NOMO-1 treated with DMSO at 0.1 percent for 48 hours (cell line): ENCODE measurements at regions not wholly inside any gene's neighbourhood (a gene's known extent, or its start where the extent isn't known, plus 50 kb on each side); places are given as distances from the start of the nearest gene placed in this dataset.

ENCODE experiments used
- DNase-seq: peaks from one replicate; lab custom pipeline; 2025; ENCODE audit not compliant: unreplicated experiment; lab: John Stamatoyannopoulos, UW

DNA sequence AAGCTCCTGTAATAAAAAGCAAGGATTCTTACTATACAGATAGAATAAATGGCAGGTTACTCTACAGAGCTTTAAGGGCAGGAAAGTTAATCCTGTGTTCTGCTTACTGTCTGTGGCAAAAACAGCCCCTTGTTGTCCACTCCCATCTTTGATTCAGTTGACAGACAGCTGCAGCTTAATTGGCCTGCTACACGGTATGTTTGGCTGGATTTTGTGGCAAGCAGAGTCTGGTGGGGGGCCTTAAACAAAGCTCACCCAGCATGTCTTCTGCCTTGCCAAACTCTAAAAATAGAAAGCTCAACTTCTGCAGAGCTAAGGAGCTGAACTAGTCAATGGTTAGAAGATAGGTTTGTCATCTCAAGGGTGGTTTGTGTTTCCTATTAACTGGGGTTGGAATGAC, 407.2 kb downstream of the HLX start:
- DNase-seq = no peak

GRCh38 chr1:221289103-221289502, 409.9 kb downstream of the HLX start:
- no peak for DNase-seq

- no peak for DNase-seq
Measured at GRCh38 chr1:221290669-221291068, 411.4 kb downstream of the HLX start.

DNA sequence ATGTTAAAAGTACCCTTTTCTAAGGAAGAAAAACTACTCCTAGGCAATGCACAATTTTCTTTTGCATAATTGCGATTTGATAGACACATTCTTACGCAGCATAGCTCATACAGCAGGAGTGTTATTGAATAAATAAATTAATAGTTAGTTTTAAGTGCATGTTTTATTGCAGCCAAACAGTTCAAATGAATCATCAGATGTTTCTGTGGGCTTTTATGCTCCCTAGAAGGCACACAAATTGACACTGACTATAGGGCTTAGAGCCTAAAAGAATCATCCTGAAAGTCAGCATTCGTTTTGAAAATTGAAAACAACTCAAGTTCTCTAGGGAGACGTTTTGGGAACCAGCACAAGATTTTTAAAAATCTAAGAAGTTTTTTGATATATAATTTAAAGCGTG, 411.9 kb downstream of the HLX start:
- no peak for DNase-seq

- no peak for DNase-seq
Measured at GRCh38 chr1:221292652-221293051, 413.4 kb downstream of the HLX start.

DNA sequence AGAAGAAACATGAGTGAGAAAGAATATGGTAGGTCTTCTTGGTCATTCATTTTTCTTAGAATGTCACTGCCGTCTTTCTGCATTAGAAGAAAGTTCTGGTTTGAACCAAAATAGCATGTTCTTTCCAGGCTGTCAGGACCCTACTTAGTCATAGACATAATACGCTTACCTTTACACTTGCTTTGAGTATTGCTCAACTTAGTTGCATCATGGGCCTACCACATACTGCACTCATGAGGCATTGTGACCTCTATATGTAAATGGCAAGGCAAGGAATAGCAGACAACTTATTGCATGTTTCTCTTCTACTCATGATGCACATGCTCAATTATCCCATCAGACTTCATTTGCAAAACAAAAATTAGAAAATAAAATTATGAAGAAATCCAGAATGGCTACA, 415.0 kb downstream of the HLX start:
- DNase-seq = peak; percentile 59

DNA sequence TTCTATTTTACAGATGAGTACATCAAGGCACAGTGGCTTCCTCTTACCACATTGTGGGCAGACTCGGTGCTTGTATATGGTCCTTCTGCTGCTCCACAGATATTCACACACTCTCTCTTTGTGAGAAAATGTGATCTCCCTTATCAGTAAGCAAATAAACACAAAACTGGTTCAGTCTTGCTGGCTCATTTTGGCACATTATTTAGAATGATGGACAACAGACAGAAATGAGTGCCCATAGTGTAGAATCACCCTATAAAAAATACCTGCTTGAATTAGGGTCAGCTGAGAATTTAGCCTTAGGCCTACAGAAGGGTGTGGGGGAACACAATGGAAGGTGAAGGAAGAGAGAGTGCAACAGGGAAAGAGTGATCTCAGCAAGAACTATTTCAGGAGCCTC, 423.1 kb downstream of the HLX start:
- DNase-seq = no peak

DNA sequence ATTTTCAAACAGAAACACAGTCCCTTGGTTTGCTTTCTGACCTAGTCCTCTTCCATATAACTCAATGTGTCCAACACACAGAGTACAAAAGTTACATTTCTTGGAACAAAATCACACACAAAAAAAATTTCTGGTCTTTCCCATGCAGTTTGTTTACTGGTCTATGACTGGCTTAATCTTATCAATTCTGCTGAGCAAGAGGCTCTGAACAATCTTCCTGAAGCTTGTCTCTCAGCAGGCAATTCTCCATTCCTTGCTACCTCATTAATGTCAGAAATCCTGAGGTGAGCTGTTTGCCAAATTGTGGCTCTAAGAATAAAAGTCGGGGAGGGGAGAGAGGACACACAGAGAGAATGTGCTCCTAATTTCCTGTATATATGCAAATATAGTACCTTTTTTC, 423.6 kb downstream of the HLX start:
- no peak for DNase-seq

- no peak for DNase-seq
Measured at GRCh38 chr1:221303623-221304022, 424.4 kb downstream of the HLX start.

- no peak for DNase-seq
Measured at GRCh38 chr1:221306239-221306638, 427.0 kb downstream of the HLX start.

- peak; percentile 11 for DNase-seq
Measured at GRCh38 chr1:221308534-221309511, 429.6 kb downstream of the HLX start.

- DNase-seq = no peak
Measured at GRCh38 chr1:221309723-221310122, 430.5 kb downstream of the HLX start.

GRCh38 chr1:221310180-221310579, 430.9 kb downstream of the HLX start:
- no peak for DNase-seq

GRCh38 chr1:221315330-221315729, 426.6 kb downstream of the DUSP10 start:
- DNase-seq = no peak

DNA sequence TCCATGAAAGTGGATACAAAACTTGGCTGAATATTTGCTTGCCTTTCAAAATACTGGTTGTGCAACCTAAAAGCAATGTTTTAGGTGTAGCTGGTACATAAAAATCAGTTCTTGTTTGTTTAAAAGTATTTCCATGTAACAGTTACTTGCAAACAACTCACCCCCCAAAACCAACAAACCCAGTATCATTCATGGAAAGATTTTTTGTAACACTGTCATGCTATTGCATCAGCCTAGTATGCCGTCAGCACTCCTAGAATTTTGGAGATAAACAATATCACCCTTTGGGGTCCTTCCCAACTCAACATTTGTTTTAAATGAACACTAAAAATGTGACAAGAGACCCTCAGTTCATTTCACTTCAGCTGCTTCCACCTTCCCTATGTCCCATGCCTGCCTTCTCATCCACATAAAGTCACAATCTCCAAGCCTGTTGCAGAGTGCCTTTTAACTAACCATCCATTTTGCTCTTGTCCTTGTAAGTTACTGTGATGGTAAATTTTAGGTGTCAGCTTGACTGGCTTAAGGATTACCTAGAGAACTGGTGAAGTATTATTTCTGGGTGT, 425.3 kb downstream of the DUSP10 start:
- DNase-seq = no peak

GRCh38 chr1:221317537-221317936, 424.4 kb downstream of the DUSP10 start:
- no peak for DNase-seq

DNA sequence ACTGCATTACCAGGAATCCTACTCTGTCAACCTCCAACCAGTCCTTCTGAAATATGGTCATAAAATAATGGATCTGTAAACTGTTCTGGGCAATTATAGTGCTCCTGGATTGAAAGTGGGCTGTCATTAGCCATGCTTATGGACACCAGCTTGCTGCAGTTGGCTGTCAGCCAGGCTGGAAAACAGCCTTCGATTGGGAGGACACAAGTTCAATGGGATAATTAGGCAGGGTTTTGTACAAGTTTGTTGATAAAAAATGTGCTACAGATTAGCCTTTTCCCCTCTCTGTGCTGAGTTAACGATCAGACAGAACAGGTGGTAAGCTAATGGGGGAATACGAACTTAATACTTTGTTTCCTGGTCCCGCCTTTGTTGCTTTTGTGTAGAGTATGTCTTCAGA, 413.9 kb downstream of the DUSP10 start:
- DNase-seq = no peak

GRCh38 chr1:221328371-221328770, 413.5 kb downstream of the DUSP10 start:
- no peak for DNase-seq

DNA sequence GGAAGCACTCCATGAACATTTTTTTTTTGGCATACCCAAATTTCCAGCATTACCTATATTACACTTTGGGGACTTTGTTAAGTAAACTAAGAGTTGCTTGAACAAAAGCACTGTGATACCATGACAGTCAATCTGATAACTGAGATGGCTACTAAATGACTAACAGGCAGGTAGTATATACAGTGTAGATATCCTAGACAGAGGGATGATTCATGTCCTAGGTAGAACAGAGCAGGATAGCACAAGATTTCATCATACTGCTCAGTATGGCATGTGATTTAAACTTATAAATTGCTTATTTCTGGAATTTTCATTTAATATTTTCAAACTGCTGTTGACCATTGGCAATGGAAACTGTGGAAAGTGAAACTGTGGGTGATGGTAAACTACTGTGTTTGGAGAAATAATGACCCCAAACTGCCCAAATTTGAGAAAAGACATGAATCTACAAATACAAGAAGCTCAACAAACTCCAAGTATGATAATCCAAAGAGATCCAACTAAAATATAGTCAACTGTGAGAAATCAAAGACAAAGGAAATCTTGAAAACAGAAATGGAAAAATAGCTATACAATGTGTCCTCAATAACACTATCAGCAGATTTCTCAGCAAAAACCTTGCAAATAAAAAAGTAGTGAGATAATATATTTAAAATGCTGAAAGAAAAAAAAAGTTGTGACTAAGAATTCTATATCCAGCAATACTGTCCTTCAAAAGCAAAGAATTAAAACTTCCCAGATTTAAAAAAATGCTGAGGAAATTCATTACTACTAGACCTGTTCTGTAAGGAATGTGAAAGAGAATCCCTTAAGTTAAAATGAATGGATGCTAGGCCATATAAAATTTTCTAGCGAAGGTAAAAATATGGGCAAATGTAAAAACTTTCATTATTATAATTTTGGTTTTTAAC, 410.4 kb downstream of the DUSP10 start:
- no peak for DNase-seq

DNA sequence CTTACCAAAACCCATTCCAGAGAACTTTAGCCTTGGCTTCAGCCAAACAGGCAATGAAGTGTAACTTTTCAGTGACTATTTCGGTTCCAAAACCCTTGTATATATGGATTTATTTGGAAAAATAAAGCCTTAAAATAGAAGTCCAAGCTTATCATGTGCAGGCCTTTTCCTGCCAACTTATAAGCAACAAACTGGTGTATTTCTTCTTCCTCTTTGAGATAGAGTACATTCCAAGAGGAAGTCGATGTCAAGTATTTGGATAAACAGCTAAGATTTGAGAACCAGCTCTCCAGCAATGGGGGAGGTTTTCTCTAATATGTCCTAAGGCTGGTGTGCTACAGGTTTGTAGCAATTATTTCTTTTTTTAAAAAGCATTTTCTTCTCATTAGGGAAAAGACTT, 407.8 kb downstream of the DUSP10 start:
- DNase-seq = no peak
